Thoracic aorta (tissue), 2 donors: ENCODE measurements at regions not wholly inside any gene's neighbourhood (a gene's known extent, or its start where the extent isn't known, plus 50 kb on each side); places are given as distances from the start of the nearest gene placed in this dataset.
"Not testable (repeated sequence)": the region's sequence is repeated elsewhere in the genome, so short reads cannot be mapped to it uniquely, and the experiment has no call there.

Experiments used
- ATAC-seq: fragments of 150-250 bp; one replicate; pipeline ENCODE4 v1.8.0; 2017; ENCODE audit warnings: low read depth; ENCODE audit not compliant: insufficient number of reproducible peaks, low FRiP score
- DNase-seq: peaks from one replicate; pipeline ENCODE4 v3.0.0-alpha.2; 2020; ENCODE audit warnings: low spot score
- H3K27ac ChIP-seq, 2 donors: fragments of 200-600 bp; sonication (generic); 1 replicate in 1 of 2; 2 replicates in 1 of 2; pipeline ENCODE4 v1.5.1; 2016; ENCODE audit warnings: mild to moderate bottlenecking in 2 of 2, moderate library complexity in 2 of 2
- H3K27me3 ChIP-seq: fragments of 200-600 bp; sonication (generic); replicated peaks from 2 replicates; pipeline ENCODE4 v1.6.0; 2016; ENCODE audit warnings: mild to moderate bottlenecking; ENCODE audit not compliant: insufficient read depth
- H3K36me3 ChIP-seq: fragments of 200-600 bp; sonication (generic); one replicate; pipeline ENCODE4 v1.5.1; 2016
- H3K4me1 ChIP-seq, 2 donors: fragments of 200-600 bp; sonication (generic); 1 replicate in 1 of 2; 2 replicates in 1 of 2; pipeline versions ENCODE4 v1.5.1 to v1.6.0; 2016; ENCODE audit warnings: low read depth in 2 of 2, mild to moderate bottlenecking in 1 of 2; ENCODE audit not compliant: control insufficient read depth in 1 of 2
- H3K4me3 ChIP-seq: fragments of 200-600 bp; sonication (generic); 2 replicates; pipeline ENCODE4 v1.5.1; 2016; ENCODE audit warnings: mild to moderate bottlenecking
- H3K9me3 ChIP-seq: fragments of 200-600 bp; sonication (generic); 2 replicates; pipeline ENCODE4 v1.5.1; 2016
- TF ChIP-seq, protein P1 (sequence below): fragments of 200-600 bp; sonication (generic); IDR thresholded peaks from one replicate; pipeline ENCODE4 v1.5.1; 2019; ENCODE audit warnings: antibody characterized with exemption

DNA sequence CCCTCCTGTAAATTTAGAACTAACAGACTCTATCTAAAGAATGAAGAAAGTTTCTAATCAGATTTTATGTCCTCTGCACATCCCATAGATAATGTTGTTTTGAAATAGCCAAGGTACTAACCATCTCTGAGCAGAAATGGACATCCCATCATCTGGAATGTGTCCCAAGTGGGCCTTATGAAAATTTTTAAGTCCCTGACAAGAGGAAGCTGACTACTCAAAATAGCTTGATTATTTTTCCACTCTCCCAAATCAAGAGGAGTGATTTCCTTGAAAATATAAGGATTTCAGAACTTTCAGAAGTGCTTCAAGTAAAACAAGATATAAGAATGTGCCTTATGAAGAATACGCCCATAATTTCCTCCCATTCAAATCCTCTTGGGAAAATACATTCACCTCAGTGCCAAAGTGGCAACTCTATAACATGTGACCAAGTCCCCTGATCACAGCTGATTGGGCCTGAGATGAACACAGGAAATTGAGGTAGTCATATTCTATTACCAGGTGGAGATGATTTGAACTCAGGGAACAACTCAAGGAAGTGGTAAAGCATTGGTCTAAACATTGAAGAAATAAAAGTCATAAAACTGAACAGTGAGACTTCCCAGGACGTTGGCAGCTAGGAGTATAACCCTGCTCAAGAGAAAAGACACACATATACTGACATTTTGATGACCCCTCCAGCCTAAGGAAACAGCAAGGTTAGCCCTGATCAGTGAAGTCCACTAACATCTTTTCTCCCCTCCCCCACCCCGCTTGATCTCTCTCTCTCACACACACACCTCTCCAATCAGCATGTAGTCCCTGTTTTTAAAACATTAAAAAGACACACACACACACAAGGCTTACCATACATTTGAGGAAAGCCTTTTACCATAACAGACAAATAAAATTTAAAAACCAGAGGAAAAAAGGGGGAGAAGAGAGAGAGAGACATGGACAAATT lies 70.8 kb upstream of the TEAD1 start:
- ATAC-seq (no peak), DNase-seq (no peak)
- Histone ChIP-seq H3K27ac (no peak overlapping the region), H3K36me3 (no peaks in the 10 kb centered on the region), H3K27me3 (no peaks in the 10 kb centered on the region), H3K9me3 (no peaks in the 10 kb centered on the region), H3K4me1 (no peaks in the 10 kb centered on the region), H3K4me3 (no peak overlapping the region)
- TF ChIP-seq, protein P1, sequence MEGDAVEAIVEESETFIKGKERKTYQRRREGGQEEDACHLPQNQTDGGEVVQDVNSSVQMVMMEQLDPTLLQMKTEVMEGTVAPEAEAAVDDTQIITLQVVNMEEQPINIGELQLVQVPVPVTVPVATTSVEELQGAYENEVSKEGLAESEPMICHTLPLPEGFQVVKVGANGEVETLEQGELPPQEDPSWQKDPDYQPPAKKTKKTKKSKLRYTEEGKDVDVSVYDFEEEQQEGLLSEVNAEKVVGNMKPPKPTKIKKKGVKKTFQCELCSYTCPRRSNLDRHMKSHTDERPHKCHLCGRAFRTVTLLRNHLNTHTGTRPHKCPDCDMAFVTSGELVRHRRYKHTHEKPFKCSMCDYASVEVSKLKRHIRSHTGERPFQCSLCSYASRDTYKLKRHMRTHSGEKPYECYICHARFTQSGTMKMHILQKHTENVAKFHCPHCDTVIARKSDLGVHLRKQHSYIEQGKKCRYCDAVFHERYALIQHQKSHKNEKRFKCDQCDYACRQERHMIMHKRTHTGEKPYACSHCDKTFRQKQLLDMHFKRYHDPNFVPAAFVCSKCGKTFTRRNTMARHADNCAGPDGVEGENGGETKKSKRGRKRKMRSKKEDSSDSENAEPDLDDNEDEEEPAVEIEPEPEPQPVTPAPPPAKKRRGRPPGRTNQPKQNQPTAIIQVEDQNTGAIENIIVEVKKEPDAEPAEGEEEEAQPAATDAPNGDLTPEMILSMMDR: no peak

- Histone ChIP-seq H3K27me3 (no peaks in the 10 kb centered on the region), H3K27ac (no peak overlapping the region), H3K4me1 (no peaks in the 10 kb centered on the region), H3K9me3 (no peaks in the 10 kb centered on the region), H3K4me3 (no peak overlapping the region), H3K36me3 (no peaks in the 10 kb centered on the region)
- TF ChIP-seq, protein P1: no peak
- ATAC-seq (no peak), DNase-seq (no peak)
Observed at GRCh38 chr11:12604557-12605153, 69.6 kb upstream of the TEAD1 start.

DNA sequence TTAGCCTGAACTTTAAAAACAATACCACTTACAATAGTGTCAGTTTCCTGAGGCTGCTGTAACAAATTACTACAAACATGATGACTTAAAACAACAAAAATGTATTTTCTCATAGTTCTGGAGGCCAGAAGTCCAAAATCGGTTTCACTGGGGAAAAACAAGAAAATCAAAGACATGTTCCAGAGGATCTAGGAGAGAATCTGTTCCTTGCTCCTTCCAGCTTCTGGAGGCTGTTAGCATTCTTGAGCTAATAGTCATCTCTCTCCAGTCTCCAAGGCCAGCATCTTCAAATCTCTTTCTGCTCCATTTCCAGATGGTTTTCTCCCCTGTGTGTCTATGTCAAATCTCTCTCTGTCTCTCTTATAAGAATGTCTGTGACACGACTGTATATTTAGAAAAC lies 67.6 kb upstream of the TEAD1 start:
- TF ChIP-seq, protein P1: no peak
- no peak overlapping the region for H3K27ac ChIP-seq
- no peaks in the 10 kb centered on the region for H3K4me1 ChIP-seq
- no peak for DNase-seq
- no peak overlapping the region for H3K4me3 ChIP-seq
- ATAC-seq: no peak
- H3K9me3 ChIP-seq: peaks cover 9% of the 10 kb centered on the region
- no peaks in the 10 kb centered on the region for H3K27me3 ChIP-seq
- no peaks in the 10 kb centered on the region for H3K36me3 ChIP-seq

DNA sequence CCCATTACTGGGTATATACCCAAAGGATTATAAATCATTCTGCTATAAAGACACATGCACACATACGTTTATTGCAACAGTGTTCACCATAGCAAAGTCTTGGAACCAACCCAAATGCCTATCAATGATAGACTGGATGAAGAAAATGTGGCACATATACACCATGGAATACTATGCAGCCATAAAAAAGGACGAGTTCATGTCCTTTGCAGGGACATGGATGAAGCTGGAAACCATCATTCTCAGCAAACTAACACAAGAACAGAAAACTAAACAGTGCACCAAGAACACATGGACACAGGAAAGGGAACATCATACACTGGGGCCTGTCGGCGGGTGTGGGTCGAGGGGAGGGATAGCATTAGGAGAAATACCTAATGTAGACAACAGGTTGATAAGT lies 65.5 kb upstream of the TEAD1 start:
- ATAC-seq, DNase-seq, H3K36me3 ChIP-seq, H3K27ac ChIP-seq, H3K27me3 ChIP-seq, H3K4me3 ChIP-seq, H3K4me1 ChIP-seq: not testable (repeated sequence)
- H3K9me3 ChIP-seq: peaks cover 14% of the 10 kb centered on the region

DNA sequence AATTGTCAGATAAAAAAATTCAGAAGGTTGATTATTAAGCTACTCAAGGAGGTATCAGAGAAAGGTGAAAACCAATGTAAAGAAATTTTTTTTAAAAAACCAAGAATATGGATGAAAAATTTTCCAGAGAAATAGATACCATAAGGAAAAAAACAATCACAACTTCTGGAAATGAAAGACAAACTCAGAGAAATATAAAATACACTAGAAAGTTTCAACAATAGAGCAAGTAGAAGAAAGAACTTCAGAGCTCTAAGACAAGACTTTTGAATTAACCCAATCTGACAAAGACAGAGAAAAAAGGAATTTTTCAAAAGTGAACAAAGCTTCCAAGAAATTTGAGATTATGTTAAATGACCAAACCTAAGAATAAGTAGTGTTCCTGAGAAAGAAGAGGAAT lies 62.9 kb upstream of the TEAD1 start:
- H3K9me3 ChIP-seq: peaks cover 14% of the 10 kb centered on the region
- ATAC-seq: no peak
- DNase-seq: no peak
- no peaks in the 10 kb centered on the region for H3K27me3 ChIP-seq
- no peak overlapping the region for H3K4me3 ChIP-seq
- no peaks in the 10 kb centered on the region for H3K36me3 ChIP-seq
- H3K27ac ChIP-seq: no peak overlapping the region
- H3K4me1 ChIP-seq: no peaks in the 10 kb centered on the region
- TF ChIP-seq, protein P1: no peak
